Stimulated activated CD8-positive, alpha-beta memory T cell treated with anti-CD3 and anti-CD28 coated beads, Interleukin-2, amount 100 ng/mL, for 48 hours (primary cell): ENCODE measurements at regions not wholly inside any gene's neighbourhood (a gene's known extent, or its start where the extent isn't known, plus 50 kb on each side); places are given as distances from the start of the nearest gene placed in this dataset.
"Not testable (repeated sequence)": the region's sequence is repeated elsewhere in the genome, so short reads cannot be mapped to it uniquely, and the experiment has no call there.

Source experiments
- DNase-seq, 2 donors: peaks; one replicate each; pipeline ENCODE4 v3.0.0-alpha.2; 2020; ENCODE audit warnings: low read depth in 2 of 2

DNA sequence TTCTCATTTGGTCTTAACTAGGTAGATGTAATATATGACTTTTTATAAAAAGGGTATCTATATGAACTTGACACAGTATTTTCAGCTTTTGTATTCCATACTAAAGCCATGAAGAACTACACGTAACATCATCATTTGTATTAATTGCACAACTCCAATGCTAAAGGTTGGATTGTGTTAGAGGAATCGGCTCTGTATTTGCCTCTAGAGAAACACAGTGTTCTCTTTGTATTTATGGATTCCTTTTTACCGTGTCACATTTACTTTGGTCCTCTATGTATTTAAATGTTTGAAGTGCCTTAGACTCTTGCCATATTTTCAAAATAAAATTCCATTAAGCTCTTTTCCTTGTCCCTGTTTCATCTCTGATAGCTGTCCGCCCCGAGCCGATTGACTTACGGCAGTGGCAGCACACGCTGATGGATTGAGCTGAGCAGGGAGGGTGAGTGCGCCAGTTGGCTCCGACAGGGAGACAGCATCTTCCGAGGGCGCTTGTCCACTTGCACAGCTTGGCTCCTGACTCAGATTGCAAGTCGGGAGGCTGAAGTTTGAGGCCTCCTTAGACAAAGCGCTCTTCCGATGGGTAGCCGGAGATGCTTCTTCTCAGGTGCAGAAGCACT lies 95.6 kb upstream of the DMRT1 start:
- no peak for DNase-seq

DNA sequence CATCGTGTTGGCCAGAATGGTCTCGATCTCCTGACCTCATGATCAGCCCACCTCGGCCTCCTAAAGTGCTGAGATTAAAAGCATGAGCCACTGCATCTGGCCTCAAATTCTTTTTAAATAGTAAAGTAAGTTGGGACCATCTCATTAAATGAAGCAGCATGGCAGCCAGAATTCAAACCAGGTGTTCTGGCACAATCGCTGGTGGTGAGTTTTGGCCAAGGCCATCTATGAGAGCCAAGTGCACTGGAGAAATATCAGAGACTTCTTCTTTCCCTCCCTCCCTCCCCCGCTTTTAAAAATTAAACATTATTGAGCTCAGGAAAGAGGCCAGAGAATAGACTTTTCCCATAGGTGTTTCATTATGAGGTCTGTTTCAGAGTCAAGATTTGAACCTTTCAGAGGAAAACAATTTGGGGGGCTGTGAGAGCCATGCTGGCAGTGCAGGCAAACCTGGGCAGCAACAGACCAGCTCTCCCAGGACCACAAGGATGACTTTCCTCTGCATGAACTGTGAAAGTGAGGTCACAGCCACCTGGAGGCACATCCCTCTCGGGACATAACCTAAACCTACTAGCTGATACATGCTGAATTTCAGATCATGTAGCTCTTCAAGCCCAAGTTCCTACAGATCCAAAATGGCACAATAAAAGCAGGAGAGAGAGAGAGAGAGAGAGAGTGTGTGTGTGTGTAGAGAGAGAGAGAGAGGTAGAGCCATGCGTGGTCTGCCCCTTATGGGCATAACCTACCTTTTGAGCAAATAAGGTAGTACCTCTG lies 94.6 kb upstream of the DMRT1 start:
- no peak for DNase-seq

DNA sequence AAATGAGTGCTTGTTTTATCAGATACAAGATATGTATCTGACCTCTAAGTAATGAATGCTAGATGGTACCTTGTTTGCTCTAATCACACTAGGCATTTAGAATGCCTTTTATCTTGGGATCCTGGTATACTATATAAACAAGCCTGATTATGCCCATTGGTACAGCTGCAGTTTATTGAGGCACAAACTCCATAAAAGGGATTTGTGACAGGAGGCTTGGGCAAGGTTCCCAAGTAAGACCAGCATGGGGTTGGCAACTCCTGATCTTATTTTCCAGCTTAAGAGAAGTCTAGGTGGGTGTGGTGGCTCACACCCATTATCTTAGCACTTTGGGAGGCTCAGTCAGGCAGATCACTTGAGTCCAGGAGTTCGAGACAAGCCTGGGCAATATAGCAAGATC lies 93.9 kb upstream of the DMRT1 start:
- DNase-seq: no peak

DNA sequence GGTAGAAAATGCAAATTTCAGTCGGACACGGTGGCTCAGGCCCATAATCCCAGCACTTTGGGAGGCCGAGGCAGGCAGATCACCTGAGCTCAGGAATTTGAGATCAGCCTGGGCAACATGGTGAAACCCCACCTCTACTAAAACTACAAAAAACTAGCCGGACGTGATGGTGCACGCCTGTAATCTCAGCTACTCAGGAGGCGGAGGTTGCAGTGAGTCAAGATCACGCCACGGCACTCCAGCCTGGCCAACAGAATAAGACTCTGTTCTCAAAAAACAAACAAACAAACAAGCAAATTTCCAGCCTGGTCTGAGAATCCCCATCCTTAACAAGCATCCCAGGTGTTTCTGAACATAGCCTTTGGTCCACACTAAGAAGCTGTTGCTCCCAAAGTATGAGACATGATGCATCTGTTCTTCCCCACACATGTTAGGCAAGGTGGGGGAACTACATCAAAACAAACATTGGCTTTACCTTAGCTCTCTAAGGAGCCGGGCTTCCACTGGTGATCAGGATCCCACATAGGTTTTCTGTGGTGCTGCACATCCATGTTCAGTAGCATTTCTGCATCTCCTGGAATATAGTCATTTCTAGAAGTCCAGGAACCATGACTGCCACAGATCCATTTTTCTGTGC lies 92.5 kb upstream of the DMRT1 start:
- no peak for DNase-seq

DNA sequence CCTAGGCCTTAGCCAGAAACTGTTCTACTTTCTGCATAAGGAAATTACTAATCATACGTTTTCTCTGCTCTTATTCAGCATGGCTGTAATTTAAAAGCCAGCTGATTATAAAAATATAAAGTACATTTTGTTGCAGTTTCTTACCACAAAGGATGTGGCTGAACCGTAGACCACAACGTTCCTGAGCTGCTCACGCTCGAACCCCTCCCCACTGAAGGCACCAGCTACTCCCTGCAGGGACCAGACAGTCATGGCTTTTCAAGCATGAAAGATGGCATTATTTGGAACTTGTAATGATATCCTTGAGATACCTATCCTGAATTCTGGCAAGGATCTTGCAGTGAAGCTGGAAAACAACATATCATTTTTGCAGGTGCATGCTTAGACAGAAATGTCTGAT lies 91.8 kb upstream of the DMRT1 start:
- DNase-seq: no peak

DNA sequence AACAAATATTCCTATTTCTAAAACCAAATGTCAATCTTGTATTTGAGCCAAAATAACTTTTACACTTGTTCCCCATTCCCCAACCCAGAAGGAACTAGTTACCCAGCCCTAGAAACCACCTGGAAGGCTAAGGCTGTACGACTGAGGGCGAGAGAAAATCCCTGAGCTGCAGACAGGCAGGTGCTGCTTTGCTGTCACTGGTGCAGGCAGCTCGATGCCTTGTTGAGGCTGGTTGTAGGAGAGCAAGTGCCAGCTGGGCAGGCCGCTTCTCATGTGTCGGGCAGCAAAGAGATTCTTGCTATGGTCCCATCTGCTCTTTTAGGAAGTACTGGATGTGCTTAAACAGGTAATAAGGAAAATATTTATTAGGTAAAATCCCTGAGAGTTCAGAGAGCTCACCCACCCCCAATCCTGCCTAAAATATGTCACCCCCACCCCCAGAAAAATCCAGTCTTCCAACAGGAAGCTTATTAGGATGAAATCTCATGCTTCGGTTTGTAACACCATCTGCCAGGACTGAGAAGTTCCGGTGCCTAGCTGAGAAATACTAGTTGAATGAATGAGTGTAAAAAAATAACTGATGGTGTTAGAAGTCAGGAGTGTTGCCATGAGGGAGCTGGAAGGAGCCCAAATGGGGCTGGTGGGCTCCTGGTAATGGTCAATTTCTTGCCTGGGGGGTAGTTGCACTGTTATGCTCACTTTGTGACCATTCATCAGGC lies 91.1 kb upstream of the DMRT1 start:
- DNase-seq: no peak

DNA sequence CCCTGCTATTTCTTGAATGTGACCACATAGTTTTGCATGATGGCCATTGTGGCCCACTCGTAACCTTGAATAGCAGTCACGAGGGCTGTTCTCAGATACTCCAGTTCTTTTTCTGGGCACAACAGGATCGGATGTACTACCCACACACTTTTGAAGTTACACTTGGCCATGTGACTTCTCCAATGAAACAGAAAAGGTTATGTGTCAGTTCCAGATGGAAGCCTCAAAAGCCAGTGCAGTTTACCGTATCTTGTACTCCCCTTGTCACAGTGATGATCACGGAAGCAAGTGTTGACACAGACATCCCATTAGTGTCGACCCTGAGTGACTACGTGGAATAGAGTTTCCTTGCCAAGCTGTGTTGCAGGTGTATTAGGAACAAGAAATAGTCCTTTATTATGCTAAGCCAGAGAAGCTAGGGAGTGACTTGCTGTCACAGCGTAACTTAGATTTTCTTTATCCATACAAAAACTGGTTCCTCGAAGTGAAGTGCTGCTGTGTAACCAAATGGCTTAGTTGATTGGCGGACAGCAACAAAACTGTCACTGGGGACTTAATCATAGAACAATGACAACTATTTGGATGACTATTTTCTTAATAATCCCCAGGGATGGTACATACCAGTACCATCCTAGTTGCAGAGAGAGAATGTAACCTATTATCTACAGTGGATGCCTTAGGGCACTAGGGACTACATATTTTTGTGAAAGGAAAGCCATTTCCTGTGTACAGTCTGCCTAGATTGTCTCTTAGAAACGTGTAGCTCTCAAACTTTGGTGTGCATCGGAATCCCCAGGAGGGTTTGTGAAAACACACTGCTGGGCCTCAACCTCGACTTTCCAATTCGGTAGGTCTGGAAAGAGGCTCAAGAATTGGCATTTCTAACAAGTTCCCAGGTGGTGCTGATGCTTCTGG lies 90.1 kb upstream of the DMRT1 start:
- no peak for DNase-seq

DNA sequence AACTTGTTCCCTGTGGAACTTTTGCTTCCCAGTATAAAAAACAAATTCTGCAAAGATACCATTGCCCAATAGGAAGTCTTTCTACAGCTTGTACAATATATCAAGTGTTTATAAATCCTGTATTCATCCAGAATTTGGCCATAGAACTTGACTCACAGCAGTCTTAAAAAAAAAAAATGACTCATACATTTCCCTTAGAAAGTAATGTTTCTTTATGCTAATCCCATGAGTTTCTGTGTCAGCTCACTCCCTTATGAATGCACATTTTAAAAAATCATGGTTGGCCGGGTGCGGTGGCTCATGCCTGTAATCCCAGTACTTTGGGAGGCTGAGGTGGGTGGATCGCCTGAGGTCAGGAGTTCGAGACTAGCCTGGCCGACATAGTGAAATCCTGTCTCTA lies 89.3 kb upstream of the DMRT1 start:
- no peak for DNase-seq

DNA sequence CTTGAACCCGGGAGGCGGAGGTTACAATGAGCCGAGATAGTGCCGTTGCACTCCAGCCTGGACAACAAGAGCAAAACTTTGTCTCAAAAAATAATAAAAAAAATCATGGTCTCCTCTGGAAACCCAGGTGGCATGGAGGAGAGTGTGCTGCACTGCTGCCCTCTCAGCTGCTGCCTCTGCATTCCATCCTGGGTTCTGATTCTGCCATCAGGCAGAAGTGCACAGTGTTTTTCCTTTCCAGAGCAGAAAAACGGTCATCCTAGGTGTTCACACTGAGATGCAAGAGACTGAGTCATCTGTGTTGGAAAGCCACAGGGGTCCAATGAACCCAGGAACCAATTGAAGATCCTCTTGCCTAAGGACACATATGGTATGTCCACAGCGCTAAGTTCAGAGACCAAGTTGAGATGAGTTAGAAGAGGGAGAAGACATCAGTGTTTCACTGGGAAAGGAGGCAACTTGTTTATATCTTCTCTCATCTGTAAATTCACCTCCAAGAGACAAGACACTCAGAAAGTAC lies 88.8 kb upstream of the DMRT1 start:
- DNase-seq: no peak

DNA sequence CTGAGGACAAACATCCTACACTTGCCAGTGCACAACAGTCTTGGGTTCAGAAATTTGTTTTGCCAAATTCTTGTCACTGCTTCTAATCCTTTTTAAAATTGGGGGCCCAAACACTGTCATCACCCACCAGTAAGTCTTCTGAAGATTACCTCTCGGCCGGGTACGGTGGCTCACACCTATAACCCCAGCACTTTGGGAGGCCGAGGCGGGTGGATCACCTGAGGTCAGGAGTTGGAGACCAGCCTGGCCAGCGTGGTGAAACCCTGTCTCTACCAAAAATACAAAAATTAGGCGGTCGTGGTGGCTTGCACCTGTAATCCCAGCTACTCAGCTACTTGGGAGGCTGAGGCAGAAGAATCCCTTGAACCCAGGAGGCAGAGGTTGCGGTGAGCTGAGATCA lies 87.8 kb upstream of the DMRT1 start:
- not testable (repeated sequence) for DNase-seq

DNA sequence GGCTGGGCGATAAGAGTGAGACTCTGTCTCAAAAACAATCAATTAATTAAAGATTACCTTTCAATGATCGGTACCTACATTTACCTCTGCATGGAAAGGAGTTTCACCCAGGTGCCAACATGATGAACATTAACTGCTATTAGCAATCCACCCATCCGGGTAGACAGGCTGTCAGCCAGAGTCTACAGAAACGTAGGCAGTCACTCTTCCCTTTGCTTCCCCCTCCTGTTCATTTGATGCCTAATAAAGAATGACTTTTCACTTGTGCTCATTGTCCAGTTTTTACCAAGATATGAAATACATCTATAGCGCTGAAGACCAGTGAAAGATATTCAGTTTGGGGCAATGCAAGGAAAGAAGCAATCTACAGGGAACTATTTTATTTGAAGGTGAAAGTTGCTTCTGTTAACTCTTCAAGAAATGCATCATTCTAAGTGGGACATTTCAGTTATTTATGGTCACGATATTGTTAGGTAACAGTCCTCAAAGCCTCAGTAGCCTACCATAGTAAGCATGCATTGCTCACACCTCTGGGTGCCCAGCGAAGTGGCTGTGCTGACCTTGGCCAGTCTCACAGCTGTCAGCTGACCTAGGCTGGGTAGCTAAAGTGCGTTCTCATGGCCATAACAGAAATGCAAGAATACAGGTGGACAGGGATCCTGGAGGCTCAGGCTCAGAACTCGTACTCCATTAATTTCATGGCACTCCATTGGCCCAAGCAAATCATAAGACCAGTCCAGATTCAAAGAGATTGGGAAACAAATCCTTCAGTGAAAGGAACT lies 87.2 kb upstream of the DMRT1 start:
- DNase-seq: no peak

DNA sequence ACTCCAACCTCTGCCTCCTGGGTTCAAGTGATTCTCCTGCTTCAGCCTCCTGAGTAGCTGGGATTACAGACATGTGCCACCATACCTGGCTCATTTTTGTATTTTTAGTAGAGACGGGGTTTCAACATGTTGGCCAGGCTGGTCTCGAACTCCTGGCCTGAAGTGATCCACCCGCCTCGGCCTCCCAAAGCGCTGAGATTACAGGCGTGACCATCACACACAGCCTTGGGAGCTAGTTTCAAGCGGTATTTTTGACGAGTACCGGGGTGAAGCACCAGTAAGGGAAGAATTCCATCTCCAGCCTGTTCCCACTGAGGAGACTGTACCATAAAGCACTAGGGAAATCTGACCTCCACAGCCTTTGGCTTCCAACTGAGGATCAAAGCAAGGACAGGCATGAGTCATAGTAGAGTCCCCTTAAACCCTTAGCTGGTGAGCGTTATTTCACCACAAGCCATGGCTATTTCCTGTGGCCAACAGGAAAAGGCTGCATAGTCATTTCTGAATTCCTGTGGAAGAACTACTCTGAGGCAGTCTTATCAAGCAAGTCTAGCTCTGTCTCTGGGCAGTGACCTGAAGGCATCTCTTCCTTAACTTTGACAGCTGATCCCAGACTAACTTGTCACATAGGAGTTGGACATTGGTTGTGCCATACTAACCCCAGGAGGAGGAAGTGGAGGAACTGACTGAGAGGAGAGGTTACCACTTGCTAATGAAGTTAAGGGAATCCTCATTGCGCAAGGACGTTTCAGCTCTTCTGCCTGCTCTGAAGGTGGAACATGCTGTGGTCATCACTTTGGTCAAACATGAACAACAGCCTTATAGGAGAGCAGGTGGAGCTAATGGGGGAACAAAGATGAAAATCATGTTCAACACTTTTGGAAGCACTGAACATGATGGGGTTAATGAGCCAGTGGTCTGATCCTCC lies 85.8 kb upstream of the DMRT1 start:
- no peak for DNase-seq

DNA sequence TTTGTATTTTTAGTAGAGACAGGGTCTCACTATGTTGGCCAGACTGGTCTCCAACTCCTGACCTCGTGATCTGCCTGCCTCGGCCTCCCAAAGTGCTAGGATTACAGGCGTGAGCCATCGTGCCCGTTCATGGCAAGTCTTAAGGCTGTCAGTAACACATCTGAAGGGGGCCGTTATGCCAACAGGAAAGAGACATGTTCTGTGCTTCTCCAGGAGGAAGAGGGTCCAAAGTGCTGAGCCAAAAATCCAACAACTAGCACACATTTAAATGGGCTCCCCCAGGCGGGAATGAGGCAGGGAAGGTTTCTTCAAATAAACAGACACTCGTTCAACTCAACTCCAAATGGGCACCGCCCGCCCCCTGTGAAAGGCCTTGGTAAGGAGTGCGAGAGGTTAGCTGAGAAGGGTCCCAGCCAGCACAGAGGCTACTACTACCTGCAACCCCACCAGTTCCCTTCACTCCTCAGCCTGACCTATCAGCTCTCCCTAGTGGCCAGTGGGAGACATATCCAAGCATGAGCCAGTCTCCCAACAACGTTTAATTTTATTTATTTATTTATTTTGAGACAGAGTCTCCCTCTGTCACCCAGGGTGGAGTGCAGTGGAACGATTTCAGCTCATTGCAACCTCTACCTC lies 84.1 kb upstream of the DMRT1 start:
- no peak for DNase-seq

DNA sequence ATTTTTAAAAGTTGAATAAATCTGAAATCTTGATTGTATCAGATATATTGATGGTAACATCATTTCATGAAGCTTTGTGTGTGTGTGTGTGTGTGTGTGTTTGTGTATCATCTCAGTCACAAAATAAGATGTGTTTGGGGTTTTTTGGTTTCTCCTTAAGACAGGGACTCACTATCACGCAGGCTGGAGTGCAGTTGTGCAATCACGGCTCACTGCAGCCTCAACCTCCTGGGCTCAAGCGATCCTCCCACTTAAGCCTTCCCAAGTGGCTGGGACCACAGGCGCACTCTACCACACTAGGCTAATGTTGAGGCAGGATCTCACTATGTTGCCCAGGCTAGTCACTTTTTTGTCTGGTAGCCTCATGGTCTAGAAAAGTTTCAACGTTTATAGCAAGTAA lies 83.4 kb upstream of the DMRT1 start:
- DNase-seq: no peak

DNA sequence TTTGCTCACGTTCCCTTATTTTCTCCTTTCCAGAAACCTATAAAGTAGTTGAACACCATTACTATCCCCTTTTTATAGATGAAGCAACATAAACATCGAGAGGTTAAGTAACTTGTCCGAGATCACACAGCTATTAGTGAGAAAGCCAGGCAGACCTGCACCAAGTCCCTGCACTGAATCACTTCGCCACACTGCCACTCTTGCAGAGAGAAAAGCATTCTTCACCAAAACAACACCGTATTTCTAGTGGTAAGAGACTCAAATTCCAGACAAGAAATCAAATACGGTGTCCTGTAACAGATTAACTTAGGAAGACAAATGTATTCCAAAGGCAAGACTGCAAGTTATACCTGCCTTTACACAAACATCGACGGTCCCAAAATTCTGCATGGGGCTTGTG lies 82.0 kb upstream of the DMRT1 start:
- DNase-seq: no peak

DNA sequence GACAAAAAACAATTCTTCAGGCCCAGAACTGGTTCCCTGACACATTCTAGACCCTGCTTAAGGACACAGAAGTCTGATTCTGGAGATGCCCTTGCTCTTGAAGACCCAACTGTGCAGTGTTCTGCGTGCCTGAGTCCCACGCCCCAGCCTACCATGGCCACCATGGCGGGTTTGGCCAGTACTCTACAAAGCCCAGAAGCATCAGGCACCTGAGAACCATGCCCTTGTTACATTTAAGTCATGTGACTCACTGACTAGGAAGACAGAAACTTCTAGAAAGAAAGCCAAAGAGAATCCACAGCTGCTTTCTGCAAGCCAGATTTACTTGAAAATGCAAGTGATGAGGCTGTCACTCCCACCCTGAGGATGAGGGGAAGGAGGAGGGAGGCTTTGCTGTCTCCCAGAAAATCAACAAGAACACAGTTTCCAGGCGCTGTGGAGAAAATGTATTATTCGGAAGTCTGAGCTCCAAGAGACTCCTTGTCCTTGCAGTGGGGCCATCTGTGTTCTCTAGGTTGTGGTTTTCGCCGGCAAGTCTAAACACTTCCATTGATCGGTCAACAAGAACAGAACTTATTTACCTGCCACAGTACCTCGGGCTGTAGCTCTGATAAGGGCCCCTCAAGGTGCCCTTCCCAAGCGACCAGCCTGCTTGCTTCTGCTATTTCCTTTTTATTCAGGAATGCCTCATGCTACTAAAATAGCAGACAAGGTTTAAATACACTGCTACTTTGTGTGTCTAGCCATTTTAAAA lies 81.3 kb upstream of the DMRT1 start:
- no peak for DNase-seq

DNA sequence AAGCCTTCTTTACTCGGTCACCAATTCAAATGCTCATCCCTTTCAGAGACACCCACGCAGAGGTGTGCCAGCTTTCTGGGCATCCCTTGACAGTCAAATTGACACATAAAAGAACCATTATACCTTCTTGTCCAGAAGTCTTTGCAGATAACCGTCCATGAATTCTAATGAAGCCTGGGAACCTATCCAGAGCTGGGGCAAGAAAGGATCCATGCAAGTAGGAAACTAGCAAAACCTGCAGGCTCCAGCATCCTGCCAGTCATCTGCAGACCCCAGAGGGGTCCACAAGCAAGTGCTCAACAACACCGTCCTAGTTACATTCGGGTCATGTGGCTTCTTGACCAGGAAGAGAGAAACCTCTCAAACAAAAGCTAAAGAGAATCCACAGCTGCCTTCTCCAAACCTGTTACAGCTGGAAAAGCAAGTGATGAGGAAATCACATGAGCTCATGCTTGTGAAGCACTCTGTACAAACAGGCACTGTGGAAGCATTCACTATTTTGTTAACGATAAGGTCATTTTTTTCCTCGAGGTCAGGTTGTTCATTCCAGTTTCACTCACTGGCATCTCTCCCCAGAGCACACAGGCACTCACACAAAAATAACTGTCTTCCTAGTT lies 80.2 kb upstream of the DMRT1 start:
- DNase-seq: no peak
